Mesendoderm (in vitro differentiated cells): ENCODE measurements at regions not wholly inside any gene's neighbourhood (a gene's known extent, or its start where the extent isn't known, plus 50 kb on each side); places are given as distances from the start of the nearest gene placed in this dataset.

ENCODE experiments used
- DNase-seq: peaks from one replicate; pipeline ENCODE4 v3.0.0; 2013
- H2AK5ac ChIP-seq: 2 replicates; pipeline ENCODE4 v1.6.1; 2013; ENCODE audit warnings: low read length, inconsistent platforms
- H2BK120ac ChIP-seq: 2 replicates; pipeline ENCODE4 v1.6.1; 2013; ENCODE audit warnings: low read depth, mild to moderate bottlenecking, low read length, moderate library complexity, mixed read lengths
- H2BK15ac ChIP-seq: replicated peaks from 2 replicates; pipeline ENCODE4 v1.6.1; 2013; ENCODE audit warnings: low read depth, mild to moderate bottlenecking, moderate library complexity
- H2BK5ac ChIP-seq: 2 replicates; pipeline ENCODE4 v1.6.1; 2013; ENCODE audit warnings: low read length, inconsistent platforms
- H3K18ac ChIP-seq: 2 replicates; pipeline ENCODE4 v1.6.1; 2013; ENCODE audit warnings: mild to moderate bottlenecking, low read length, mixed read lengths
- H3K23ac ChIP-seq: one replicate; pipeline ENCODE4 v1.6.1; 2013; ENCODE audit warnings: low read length
- H3K27ac ChIP-seq: 2 replicates; pipeline ENCODE4 v1.5.1; 2013; ENCODE audit warnings: low read depth, mild to moderate bottlenecking, inconsistent platforms, low read length, moderate library complexity
- H3K27me3 ChIP-seq: 2 replicates; pipeline ENCODE4 v1.6.1; 2013; ENCODE audit warnings: low read length, control low read depth, mild to moderate bottlenecking, inconsistent platforms; ENCODE audit not compliant: insufficient read depth, poor library complexity
- H3K36me3 ChIP-seq: 2 replicates; pipeline ENCODE4 v1.6.1; 2013; ENCODE audit warnings: low read length, inconsistent platforms; ENCODE audit not compliant: control insufficient read depth, insufficient read depth
- H3K4ac ChIP-seq: one replicate; pipeline ENCODE4 v1.6.1; 2013; ENCODE audit warnings: low read depth, mild to moderate bottlenecking, low read length, moderate library complexity
- H3K4me1 ChIP-seq: 2 replicates; pipeline ENCODE4 v1.6.1; 2013; ENCODE audit warnings: low read depth, low read length, inconsistent platforms; ENCODE audit not compliant: control insufficient read depth
- H3K4me2 ChIP-seq: 2 replicates; pipeline ENCODE4 v1.6.1; 2013; ENCODE audit warnings: low read length
- H3K4me3 ChIP-seq: 2 replicates; pipeline ENCODE4 v1.5.1; 2013; ENCODE audit warnings: mild to moderate bottlenecking, low read length
- H3K56ac ChIP-seq: one replicate; pipeline ENCODE4 v1.6.1; 2013; ENCODE audit warnings: low read length
- H3K79me1 ChIP-seq: 2 replicates; pipeline ENCODE4 v1.6.1; 2013; ENCODE audit warnings: low read length, inconsistent platforms
- H3K79me2 ChIP-seq: 2 replicates; pipeline ENCODE4 v1.6.1; 2013; ENCODE audit warnings: mild to moderate bottlenecking, low read length; ENCODE audit not compliant: control insufficient read depth, insufficient read depth
- H3K9ac ChIP-seq: 2 replicates; pipeline ENCODE4 v1.6.1; 2013; ENCODE audit warnings: low read length, inconsistent platforms
- H4K5ac ChIP-seq: one replicate; pipeline ENCODE4 v1.6.1; 2013; ENCODE audit warnings: low read length
- H4K8ac ChIP-seq: one replicate; pipeline ENCODE4 v1.6.1; 2013; ENCODE audit warnings: low read depth, mild to moderate bottlenecking, control low read depth, low read length, moderate library complexity
- WGBS: extraction: QIAGEN DNeasy Blood & Tissue Kit; methylation state at CpG from one replicate; pipeline ENCODE4 v1.1.7; 2013; ENCODE audit warnings: low lambda C conversion rate, missing lambda C conversion rate; ENCODE audit not compliant: insufficient coverage; ENCODE audit errors: extremely low coverage; 5-methylcytosine and 5-hydroxymethylcytosine counted together

- Histone ChIP-seq H3K4me1 (peaks cover 6% of the 10 kb centered on the region), H2BK120ac (no peak overlapping the region), H2BK5ac (no peak overlapping the region), H3K23ac (no peak overlapping the region), H3K56ac (no peak overlapping the region), H3K9ac (no peak overlapping the region), H3K36me3 (no peaks in the 10 kb centered on the region), H3K27me3 (no peaks in the 10 kb centered on the region), H3K79me1 (no peaks in the 10 kb centered on the region), H2BK15ac (no peak overlapping the region), H3K27ac (no peak overlapping the region), H3K4me2 (no peak overlapping the region), H3K4me3 (no peak overlapping the region), H4K5ac (no peak overlapping the region), H2AK5ac (no peak overlapping the region), H4K8ac (no peak overlapping the region), H3K18ac (no peak overlapping the region), H3K4ac (no peak overlapping the region), H3K79me2 (no peaks in the 10 kb centered on the region)
- no peak for DNase-seq
- no CpG with 5 or more reads among the region's 5 CpGs for WGBS
Observed at GRCh38 chr9:680106-680505, 161.4 kb upstream of the DMRT1 start.

GRCh38 chr9:682633-683508, 158.6 kb upstream of the DMRT1 start:
- WGBS: no CpG with 5 or more reads among the region's 12 CpGs
- no peak overlapping the region for H2BK5ac ChIP-seq
- H3K27me3 ChIP-seq: no peaks in the 10 kb centered on the region
- H3K18ac ChIP-seq: no peak overlapping the region
- no peak overlapping the region for H3K4me3 ChIP-seq
- H3K23ac ChIP-seq: no peak overlapping the region
- H3K9ac ChIP-seq: no peak overlapping the region
- H3K27ac ChIP-seq: no peak overlapping the region
- DNase-seq: no peak
- H3K79me1 ChIP-seq: no peaks in the 10 kb centered on the region
- H2BK120ac ChIP-seq: no peak overlapping the region
- H4K5ac ChIP-seq: peak overlapping the region; percentile 29
- no peak overlapping the region for H3K4me2 ChIP-seq
- H2BK15ac ChIP-seq: no peak overlapping the region
- peak overlapping the region; percentile 65 for H3K56ac ChIP-seq
- H3K36me3 ChIP-seq: no peaks in the 10 kb centered on the region
- H3K4ac ChIP-seq: no peak overlapping the region
- no peak overlapping the region for H2AK5ac ChIP-seq
- no peaks in the 10 kb centered on the region for H3K79me2 ChIP-seq
- H4K8ac ChIP-seq: no peak overlapping the region
- H3K4me1 ChIP-seq: peaks cover 6% of the 10 kb centered on the region

GRCh38 chr9:683509-684021, 157.9 kb upstream of the DMRT1 start:
- H3K79me1 ChIP-seq: no peaks in the 10 kb centered on the region
- no peak overlapping the region for H2BK5ac ChIP-seq
- peak overlapping the region; percentile 61 for H2BK120ac ChIP-seq
- WGBS: no CpG with 5 or more reads among the region's 2 CpGs
- peak overlapping the region; percentile 60 for H3K18ac ChIP-seq
- no peaks in the 10 kb centered on the region for H3K27me3 ChIP-seq
- DNase-seq: no peak
- no peaks in the 10 kb centered on the region for H3K36me3 ChIP-seq
- no peak overlapping the region for H3K4me2 ChIP-seq
- H2BK15ac ChIP-seq: no peak overlapping the region
- H3K4ac ChIP-seq: no peak overlapping the region
- H3K9ac ChIP-seq: no peak overlapping the region
- H3K4me3 ChIP-seq: no peak overlapping the region
- peak overlapping the region; percentile 29 for H4K5ac ChIP-seq
- H2AK5ac ChIP-seq: no peak overlapping the region
- no peaks in the 10 kb centered on the region for H3K79me2 ChIP-seq
- no peak overlapping the region for H4K8ac ChIP-seq
- peaks cover 6% of the 10 kb centered on the region for H3K4me1 ChIP-seq
- no peak overlapping the region for H3K23ac ChIP-seq
- no peak overlapping the region for H3K27ac ChIP-seq
- H3K56ac ChIP-seq: no peak overlapping the region

- no peaks in the 10 kb centered on the region for H3K27me3 ChIP-seq
- H4K8ac ChIP-seq: peak overlapping the region; percentile 65
- no CpG with 5 or more reads among the region's 9 CpGs for WGBS
- H2AK5ac ChIP-seq: no peak overlapping the region
- DNase-seq: peak; percentile 76
- no peak overlapping the region for H3K4me2 ChIP-seq
- no peak overlapping the region for H3K4me3 ChIP-seq
- peak overlapping the region; percentile 7 for H3K27ac ChIP-seq
- H3K23ac ChIP-seq: no peak overlapping the region
- H3K36me3 ChIP-seq: no peaks in the 10 kb centered on the region
- H3K4ac ChIP-seq: no peak overlapping the region
- no peak overlapping the region for H2BK15ac ChIP-seq
- no peak overlapping the region for H3K9ac ChIP-seq
- H3K56ac ChIP-seq: no peak overlapping the region
- peak overlapping the region; percentile 61 for H2BK120ac ChIP-seq
- H2BK5ac ChIP-seq: no peak overlapping the region
- H3K79me1 ChIP-seq: no peaks in the 10 kb centered on the region
- no peak overlapping the region for H4K5ac ChIP-seq
- H3K79me2 ChIP-seq: no peaks in the 10 kb centered on the region
- H3K4me1 ChIP-seq: peaks cover 7% of the 10 kb centered on the region
- peak overlapping the region; percentile 65 for H3K18ac ChIP-seq
Observed at GRCh38 chr9:684054-684890, 157.2 kb upstream of the DMRT1 start.

GRCh38 chr9:684941-685340, 156.6 kb upstream of the DMRT1 start:
- no peak overlapping the region for H3K4me3 ChIP-seq
- H3K23ac ChIP-seq: no peak overlapping the region
- H3K27ac ChIP-seq: no peak overlapping the region
- H3K56ac ChIP-seq: no peak overlapping the region
- no peak overlapping the region for H4K5ac ChIP-seq
- H3K79me1 ChIP-seq: no peaks in the 10 kb centered on the region
- H3K27me3 ChIP-seq: no peaks in the 10 kb centered on the region
- no CpG with 5 or more reads among the region's 4 CpGs for WGBS
- no peak overlapping the region for H3K9ac ChIP-seq
- H3K4me1 ChIP-seq: peaks cover 10% of the 10 kb centered on the region
- H2BK5ac ChIP-seq: no peak overlapping the region
- H3K36me3 ChIP-seq: no peaks in the 10 kb centered on the region
- no peak overlapping the region for H4K8ac ChIP-seq
- no peak for DNase-seq
- no peak overlapping the region for H2AK5ac ChIP-seq
- no peak overlapping the region for H2BK15ac ChIP-seq
- H3K18ac ChIP-seq: no peak overlapping the region
- no peaks in the 10 kb centered on the region for H3K79me2 ChIP-seq
- H2BK120ac ChIP-seq: no peak overlapping the region
- H3K4ac ChIP-seq: no peak overlapping the region
- no peak overlapping the region for H3K4me2 ChIP-seq
